GM21447 (cell line): ENCODE measurements at regions not wholly inside any gene's neighbourhood (a gene's known extent, or its start where the extent isn't known, plus 50 kb on each side); places are given as distances from the start of the nearest gene placed in this dataset.

ENCODE experiments used
- ATAC-seq: cut with Tn5 transposase; IDR thresholded peaks from one replicate; pipeline ENCODE4 v1.9.1; 2021; ENCODE audit not compliant: unreplicated experiment

DNA sequence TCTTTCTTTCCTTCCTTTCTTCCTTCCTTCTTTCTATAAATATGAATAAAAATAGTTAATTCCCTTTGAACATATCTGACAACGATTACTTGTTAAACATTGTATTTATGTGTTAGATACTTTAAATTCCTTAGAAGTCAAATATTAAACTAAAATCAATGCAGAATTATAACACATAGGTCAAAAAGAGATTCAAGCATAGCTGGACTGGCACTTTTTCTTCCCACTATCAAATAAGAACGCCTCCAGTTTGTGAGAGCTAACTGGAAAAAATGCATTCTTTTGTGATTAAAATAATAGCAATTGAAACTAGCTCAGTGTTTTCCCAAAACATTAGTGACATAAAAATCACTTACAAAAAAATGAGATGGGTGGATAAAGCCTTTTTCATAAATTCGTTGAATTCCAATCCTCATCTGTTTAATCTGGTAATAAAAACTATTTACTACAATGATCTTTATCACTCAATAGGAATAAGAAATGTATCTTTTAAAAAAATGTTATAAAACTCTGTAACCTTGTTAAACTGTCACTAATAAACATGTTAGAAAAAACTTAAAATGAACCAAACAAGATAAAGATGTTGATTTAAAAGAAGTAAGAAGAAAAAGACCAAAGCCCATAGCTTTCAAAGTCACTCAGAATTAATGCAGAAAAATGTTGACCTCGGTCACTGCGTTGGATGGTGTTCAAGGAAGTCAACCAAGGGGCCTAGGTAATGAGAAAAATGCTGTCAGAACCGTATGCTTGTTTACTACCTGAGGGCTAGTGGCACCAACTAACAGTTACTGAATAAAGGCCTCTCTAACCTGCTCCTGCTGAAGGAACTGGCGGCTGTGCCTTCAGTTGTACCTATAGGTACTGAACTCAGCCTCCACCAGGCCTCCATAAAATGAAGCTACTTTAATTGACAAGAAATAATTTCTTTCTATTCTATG is 1039.5 kb upstream of the SLC10A2 start:
- ATAC-seq: no peak

DNA sequence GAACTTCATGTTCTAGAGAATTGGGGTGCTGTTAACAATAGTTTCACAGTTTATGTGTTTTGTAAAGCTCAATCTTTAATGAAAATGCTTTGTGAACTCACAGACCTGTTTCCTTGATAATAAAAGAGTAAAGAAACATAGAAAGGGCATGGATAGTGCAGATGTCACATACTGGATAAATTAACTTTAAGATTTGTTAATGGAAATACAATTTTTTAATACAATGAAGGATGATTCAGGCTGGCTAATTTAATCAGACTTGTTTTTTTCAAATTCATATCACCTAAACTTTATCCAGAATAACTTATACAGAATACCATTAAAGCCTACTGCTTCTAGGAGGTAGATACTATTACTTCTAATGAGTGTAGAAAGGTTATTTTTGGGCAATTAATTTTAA is 1033.5 kb upstream of the SLC10A2 start:
- ATAC-seq: no peak

DNA sequence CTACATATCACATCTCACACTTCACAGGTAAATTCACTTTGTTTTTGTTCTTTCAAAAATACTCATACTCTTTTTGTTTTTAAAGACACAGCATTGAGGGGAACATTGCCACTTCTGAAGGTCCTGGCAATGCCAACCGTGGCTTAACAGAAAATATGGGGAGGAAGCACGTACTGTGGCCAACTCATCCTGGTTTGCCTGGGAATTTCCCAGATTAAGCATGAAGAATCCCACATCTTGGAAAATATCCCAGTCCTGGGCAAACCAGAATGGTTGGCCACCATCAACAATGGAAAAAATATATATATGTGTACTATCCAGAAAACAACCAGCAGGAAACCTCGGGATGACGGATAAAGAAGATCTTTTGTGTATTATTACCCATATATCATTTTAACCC is 1032.2 kb upstream of the SLC10A2 start:
- no peak for ATAC-seq

DNA sequence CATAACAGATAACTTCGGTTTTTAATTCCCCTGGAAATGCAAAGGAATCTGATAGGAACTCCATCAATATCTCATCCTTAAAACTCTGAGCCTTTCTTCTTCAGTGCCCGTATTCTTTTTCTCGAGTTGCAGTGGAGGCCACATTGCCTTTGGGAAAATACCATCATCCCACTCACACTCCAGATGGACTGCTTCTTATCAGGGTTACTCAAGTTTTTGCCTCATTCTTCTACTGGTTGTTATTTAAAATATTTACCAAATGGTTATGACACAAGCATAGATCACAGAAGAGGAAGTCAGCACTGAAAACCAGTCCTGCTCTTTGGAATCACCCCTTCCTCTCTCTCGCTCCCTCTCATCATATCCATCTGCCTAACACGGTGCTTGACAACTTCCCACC is 1020.5 kb upstream of the SLC10A2 start:
- no peak for ATAC-seq

DNA sequence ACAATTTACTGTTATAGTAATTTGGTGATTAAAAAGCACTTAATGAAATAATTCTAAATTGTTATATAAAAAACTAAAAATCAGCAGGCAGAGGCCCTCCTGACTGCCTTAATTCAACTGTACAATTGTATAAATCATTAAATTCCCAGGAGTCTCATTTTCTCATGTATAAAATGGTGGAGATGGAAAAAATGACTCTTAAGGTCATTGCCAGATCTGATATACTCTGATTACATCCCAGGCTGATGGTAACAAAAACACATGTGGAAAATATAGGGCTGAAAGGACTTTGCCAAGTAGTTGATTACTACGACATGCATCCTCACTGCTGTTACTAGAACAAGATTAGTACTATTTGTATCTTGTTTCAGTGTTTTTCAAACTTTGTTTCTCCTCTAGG is 1020.0 kb upstream of the SLC10A2 start:
- no peak for ATAC-seq

DNA sequence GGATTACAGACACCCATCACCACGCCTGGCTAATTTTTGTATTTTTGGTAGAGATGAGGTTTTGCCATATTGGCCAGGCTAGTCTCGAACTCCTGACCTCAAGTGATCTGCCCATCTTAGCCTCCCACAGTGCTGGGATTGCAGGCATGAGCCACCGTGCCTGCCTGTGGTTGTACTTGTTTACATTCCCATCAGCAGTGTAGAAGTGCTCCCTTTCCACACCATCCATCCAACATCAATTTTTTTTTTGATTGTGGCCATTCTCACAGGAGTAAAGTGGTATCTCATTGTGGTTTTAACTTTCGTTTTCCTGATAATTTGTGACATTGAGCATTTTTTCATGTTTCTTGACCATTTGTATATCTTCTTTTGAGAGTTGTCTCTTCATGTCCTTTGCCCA is 1019.4 kb upstream of the SLC10A2 start:
- no peak for ATAC-seq

DNA sequence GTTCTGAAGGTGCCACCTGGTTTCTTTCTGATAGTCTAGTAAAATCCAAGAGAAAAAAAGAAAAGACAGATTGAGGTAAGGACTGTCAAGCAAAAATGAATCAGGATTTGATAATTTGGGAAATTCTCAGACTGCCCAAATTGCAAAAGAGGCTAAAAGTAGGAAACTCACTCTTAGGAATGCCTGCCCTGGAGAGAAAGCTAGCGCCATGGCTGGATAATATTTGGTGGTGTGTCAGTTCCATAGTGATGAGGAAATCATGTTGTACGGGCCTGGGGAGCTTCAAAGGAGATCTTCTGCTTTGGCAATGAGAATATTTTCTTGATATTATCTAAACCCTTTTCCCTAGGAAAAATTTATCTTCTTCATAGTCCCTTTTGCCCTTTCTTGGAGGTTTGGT is 1008.1 kb upstream of the SLC10A2 start:
- ATAC-seq: no peak

DNA sequence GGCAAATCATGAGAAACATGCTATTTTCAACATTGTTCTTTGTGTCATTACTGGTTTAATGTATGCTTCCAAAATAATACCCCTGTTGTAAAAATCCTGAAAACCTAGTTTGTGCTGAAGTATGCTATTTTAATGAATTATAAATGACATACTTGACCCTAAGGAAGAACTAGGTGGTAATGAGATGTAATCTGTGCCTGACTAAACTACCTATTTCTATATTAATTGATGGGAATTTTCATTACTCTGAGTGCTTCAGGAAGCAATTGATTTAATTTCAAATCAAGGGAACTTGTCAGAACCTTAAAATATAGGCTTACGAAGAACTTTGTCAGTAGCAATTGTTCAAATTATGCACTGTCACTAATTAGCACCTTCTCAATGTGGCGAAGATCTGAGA is 1005.6 kb upstream of the SLC10A2 start:
- ATAC-seq: no peak

DNA sequence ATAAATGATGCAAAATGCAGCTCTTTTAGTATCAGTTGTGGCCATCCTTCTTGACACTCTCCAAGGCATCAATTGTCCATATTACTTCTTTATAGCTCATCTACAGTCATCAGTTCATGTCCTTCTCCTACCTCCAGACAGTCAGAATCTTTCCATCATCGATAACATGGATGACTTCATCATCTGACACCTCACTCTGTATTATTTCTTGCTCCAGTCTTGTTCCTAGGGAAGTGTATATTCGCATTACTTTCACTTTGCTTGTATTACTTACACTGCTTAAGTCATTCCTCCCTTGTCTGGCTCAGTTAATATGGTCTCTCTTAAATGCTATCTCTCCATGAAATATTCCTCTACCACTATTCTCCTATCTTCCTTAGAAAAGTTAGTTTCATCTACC is 999.1 kb upstream of the SLC10A2 start:
- ATAC-seq: no peak

DNA sequence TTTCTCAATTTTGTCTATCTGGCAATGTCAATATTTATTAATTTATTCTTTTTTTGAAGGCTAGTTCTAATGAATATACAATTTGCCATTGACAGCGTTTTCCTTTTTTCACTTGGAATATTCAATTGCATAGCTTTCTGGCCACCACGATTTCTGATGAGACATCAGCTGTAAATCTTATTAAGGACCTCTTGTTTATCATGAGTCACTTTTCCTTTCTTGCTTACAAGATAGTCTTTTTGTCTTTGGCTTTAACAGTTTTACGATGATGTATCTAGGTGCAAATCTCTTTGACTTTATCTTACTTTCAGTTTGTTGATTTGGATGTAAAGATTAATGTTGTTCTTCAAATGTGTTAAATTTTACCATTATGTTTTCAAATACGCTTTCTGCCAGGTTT is 991.6 kb upstream of the SLC10A2 start:
- ATAC-seq: no peak

DNA sequence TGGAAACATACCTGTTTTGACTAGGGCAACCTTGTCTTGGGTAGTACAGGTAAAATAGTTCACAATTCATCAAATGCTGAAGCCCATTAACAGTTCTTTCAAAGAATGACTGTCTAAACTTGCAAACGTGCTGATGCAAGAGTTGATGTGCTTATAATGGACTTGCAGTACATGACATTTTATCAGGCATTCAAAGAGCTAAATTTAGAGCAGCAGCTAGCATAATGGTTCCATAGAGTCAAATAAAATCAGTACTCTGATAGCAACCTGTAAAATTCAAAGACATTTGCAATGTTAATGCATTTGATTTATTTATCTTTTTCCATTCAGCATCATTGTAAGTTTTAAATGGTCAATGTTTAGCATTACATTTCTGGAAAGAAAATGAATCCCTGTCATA is 979.7 kb upstream of the SLC10A2 start:
- no peak for ATAC-seq

DNA sequence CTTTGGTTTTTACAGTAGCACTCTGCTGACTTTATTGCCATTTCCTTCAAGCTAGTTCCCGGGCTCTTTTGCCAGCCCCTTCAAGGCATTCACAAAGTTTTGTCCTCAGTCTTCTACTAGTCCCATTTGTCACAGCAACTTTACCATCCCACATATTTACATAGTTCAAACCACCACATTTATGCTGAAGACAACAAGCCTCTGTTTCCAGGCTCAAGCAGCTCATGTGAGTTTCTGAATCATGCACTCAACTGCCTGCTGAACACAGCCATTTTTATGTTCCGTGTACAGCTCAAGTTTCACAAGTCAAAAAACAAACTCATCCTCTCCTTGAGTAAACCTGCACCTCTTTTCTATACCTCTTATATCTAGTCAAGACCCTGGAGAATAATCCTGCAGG is 977.0 kb upstream of the SLC10A2 start:
- ATAC-seq: no peak

DNA sequence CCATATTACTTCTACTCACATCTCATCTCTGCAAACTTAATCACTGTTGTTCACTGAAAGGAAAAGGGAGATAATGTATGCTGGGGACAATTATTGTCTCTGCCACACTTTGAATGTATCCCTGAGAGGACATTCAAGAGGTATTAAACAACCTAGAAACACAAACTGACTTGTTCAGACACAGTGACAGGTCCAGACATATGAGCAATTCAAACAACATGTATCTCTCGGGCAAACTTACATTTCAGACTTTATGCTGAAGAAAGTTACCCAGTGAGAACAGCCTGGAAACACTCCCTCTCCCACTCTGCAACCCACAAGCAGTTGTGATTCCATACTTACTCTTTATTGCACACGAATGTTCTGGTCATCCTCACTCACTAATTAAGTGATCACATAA is 968.7 kb upstream of the SLC10A2 start:
- no peak for ATAC-seq

DNA sequence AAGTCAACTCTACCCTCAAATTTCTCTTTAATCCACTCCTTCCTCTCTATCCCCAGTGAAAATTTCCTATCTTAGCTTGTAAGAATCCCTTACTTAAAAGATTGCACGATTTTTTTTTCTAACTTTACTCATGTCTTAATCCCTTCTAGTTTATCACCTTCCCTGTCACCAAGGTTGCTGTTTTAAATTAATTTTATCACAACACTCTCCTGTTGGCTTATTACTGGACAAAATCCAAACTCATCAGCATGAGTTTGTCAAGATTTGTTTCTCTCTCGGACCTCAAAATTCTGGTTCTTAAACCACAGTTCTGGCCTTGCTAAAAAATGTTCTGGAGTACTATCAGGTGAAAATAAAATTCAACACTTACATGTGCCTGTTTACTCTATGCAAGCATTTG is 959.1 kb upstream of the SLC10A2 start:
- no peak for ATAC-seq

DNA sequence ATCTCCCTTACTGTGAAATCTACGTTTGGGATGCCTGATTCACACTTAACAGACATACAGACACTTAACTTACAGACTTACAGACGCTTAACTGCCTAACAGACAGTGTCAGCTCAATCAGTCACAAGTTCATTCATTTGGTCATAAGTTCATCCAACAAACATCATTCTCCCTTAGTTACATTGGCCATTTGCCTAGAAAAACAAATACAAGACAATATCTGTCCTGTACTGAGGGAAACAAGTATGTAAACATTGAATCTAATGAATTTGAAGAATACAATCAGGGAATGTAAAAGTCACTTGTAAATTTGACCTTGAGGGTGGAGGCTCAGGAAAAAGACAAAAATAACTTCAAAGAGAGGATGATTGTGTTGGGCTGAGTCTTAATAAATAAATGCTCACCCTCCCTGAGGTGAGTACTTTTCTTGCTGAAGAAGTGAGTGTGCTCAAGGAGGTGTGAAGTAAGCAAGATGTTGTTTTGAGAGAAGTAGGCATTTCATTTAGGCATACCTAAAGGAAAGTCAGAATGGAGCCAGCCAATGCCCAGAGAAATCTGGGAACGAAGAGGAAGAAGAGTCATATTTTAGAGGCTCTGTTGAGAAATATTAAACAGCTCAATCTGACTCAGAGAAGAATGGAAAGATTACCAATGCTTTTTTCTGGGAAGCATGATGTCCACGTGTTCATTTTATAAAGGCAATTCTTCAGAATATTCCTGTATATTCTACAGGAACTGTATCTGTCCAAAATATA is 958.4 kb upstream of the SLC10A2 start:
- ATAC-seq: no peak

DNA sequence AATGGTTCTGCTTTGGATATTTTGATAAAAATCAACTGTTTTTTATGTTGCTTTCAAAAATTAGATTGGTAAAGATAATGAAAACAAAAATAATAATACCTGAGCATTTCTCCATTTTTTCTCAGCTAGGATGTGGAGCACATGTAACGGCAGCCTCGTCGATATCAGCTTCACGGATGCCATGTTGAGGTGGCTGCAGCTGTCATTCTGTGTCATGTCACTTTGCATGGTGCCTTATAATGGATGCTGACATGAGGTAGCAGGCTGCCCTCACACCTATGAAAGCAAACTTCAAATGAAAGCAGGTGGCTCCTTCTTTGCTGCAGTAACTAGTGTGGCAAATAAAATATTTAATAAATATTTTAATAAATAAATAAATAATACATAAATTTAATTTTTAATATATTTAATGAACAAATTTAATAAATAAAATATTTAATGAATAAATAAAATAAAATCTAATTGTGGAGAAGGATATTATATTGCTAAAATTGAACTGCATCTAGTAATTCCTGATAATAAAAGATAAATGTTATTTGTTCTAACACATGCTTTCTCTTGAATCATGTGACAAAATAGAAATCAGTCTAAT is 955.7 kb upstream of the SLC10A2 start:
- no peak for ATAC-seq

DNA sequence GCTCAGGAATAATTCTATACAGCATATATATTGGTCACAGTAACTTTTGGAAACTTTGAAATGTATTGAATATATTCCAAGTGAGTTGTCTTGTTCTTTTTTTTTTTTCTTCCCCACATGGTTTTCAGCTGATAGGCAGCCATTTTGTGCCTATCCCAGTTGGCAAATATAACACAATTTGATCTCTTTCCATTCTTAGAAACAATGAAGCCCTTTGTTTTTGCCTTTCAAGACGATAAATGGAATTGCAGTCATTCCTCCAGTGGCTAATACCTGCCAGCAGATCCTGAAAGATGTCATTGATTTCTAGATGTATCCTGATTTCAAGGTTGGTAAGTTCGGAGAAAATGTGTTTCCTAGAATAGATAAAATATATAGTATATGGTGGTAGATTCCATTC is 951.1 kb upstream of the SLC10A2 start:
- no peak for ATAC-seq

DNA sequence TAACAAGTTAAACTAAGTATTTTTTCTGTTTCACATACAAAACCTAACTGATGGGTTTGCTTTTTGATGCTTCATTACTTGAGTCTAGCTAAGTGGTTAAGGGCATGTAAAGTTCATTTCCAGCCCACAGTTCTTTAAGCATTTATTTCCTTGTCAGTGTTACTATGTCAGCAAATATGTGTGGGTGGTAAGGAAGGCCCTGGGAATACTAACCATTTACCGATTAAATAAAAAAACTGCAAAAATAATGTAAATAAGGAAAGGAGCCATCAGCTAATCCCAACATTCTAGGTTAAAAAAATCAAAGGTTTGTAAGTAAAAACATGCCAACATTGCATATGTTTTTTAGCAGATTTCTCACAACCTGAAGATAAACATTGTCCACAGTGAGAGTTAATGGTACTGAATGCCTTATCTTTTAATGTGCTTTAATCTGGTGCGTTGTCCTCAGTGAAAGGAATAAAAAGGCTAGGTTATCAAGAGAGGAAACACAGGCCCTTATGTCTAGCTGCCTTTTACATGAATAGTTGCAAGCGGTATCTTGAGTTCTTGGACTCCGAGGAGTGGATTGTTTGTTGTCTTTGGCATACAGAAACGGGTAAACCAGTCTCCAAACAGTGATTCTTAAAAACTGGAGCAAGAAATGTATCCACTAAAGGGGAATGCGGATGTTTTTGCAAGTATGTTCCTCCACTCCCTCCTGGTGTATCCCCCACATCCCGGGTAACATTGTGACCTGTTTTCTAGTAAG is 949.6 kb upstream of the SLC10A2 start:
- ATAC-seq: no peak

DNA sequence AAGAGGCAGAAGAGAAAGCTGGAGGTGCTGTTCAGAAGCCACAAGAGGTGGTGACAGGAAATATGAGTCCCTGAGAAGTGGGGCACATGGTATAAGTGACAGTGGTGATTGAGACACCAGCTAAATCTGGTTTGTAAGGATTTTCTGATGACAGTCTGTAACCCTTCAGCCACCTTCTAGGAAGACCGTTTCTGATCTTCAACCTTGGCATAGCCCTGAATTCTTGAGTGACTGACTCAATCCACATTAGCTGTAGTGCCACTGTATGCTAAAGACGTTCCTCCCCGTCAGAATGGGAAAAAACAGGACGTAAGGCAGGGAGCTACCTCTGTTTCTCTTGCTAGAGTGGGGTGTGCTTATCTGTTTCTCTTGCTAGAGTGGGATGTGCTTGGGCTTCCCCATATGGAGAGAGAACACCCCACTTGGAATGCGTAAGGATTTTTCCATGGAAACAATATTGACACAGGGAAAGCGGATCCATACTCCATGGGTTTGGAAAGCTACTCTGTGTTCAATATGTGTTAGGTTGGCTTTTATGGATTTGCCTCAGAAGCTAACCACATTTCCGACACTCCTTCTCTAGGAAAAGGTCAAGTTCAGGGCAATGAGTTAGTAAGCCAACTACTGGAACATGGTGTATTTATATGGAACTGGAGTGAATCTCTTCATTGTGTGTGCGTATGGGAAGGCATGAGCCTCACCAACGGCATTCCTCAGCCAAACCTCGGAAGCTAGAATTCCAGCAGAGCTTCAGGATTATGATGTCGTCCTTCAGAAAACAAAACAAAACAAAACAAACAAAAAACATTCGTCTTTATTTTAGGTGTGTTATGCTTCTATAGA is 948.8 kb upstream of the SLC10A2 start:
- no peak for ATAC-seq

DNA sequence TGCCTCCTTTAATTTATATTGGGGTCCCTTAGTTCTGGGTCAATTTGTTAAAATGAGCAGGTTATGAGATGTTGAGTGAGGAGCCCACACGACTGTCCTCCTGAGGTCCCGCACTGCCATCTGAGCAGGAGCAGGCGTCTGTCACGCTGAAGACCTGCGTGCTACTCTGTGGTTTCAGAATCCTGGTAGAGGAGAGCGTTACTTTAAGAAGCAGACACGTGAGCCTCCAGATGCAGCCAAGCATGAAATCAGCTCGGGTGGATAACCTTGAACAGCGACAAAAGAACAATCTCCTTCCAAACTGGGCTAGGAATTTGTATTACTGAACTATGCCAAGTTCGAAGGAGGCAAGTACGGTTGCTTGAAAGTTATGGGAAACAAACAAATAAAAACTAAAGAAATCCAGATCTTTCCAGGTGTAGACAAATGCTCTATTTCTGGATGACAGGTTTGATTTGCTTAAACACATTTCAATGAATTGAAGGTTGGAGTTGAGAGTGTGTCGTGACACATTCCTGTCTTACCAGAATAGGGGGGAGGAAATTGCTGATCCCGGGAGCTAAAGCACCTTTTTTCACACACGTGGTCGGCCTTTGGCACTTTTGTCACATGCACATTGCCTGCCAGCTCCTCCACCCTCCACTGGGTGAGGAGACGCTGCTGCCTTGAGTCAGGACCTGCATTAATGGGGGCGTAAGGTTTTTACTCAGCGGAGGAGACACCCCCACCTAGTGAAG is 945.5 kb upstream of the SLC10A2 start:
- no peak for ATAC-seq
